K562 (cell line): ENCODE measurements at regions not wholly inside any gene's neighbourhood (a gene's known extent, or its start where the extent isn't known, plus 50 kb on each side); places are given as distances from the start of the nearest gene placed in this dataset.

Experiments
- ATAC-seq: fragments of 200-7000 bp; cut with Tn5 transposase; 3 replicates; pipeline ENCODE4 v1.9.1; 2020; ENCODE audit warnings: moderate library complexity
- BruUV-seq: library from RNA; stranded (reverse); fragments of 400-500 nt; replicated peaks from 2 replicates; lab custom pipeline; 2021; lab: Mats Ljungman, UMichigan
- CTCF ChIA-PET: fragments of 300-600 bp; formaldehyde crosslinking; extraction: SDS; loops from one replicate; lab custom pipeline; 2021; ENCODE audit warnings: low intra/inter-chr PET ratio; lab: Yijun Ruan, JAX
- POLR2A ChIA-PET: fragments of 300-600, 350-650 bp; sonication (Branson Sonifier 250); formaldehyde crosslinking; extraction: SDS; loops from one replicate; lab custom pipeline; 2021; ENCODE audit warnings: antibody characterized with exemption, inconsistent platforms; lab: Yijun Ruan, JAX
- DNase-seq, 4 experiments: peaks; one replicate each; pipeline versions ENCODE4 v3.0.0 to v3.0.0-alpha.2; 2011 to 2018; ENCODE audit warnings: low spot score in 3 of 4, mixed read lengths in 3 of 4; ENCODE audit errors: extremely low read depth in 1 of 4
- FAIRE-seq: peaks from 2 replicates; lab custom pipeline; 2011; peaks lifted over from hg19 to GRCh38; lab: Jason Lieb, UNC
- H2AFZ ChIP-seq: 2 replicates; pipeline ENCODE4 v1.6.0; 2011; ENCODE audit warnings: low read depth, low read length, control low read depth, inconsistent platforms
- H3K27ac ChIP-seq: fragments of 200-600 bp; 3 replicates; pipeline ENCODE4 v1.8.0; 2011; ENCODE audit warnings: low read depth, mild to moderate bottlenecking, control low read depth, inconsistent platforms, low read length, moderate library complexity, mixed read lengths; ENCODE audit errors: extremely low read depth
- H3K27me3 ChIP-seq, 2 experiments: fragments of 300-600 bp in 1 of 2; 2 replicates in 1 of 2; 3 replicates in 1 of 2; pipeline versions ENCODE4 v1.6.0 to v1.8.0; 2011; ENCODE audit warnings: inconsistent platforms in 2 of 2, low read length in 2 of 2, mild to moderate bottlenecking in 1 of 2, mixed read lengths in 1 of 2, moderate library complexity in 1 of 2; ENCODE audit not compliant: control insufficient read depth in 2 of 2, insufficient read depth in 2 of 2
- H3K36me3 ChIP-seq: fragments of 300-600 bp; 3 replicates; pipeline ENCODE4 v1.8.0; 2011; ENCODE audit warnings: mild to moderate bottlenecking, low read length, inconsistent platforms; ENCODE audit not compliant: control insufficient read depth, insufficient read depth
- H3K4me1 ChIP-seq, 2 experiments: fragments of 200-600 bp in 1 of 2; replicated peaks in 1 of 2; 2 replicates in 1 of 2; 3 replicates in 1 of 2; pipeline versions ENCODE4 v1.5.1 to v1.8.0; 2011; ENCODE audit warnings: inconsistent platforms in 2 of 2, low read length in 2 of 2, mild to moderate bottlenecking in 1 of 2, mixed read lengths in 1 of 2, moderate library complexity in 1 of 2; ENCODE audit not compliant: control insufficient read depth in 2 of 2, insufficient read depth in 2 of 2
- H3K4me2 ChIP-seq: 2 replicates; pipeline ENCODE4 v1.6.1; 2011; ENCODE audit warnings: low read length, control low read depth, inconsistent platforms, mixed read lengths; ENCODE audit not compliant: insufficient read depth
- H3K4me3 ChIP-seq: fragments of 200-600 bp; sonication (generic), shearing (Covaris generic); 2 replicates; pipeline ENCODE4 v1.5.1; 2016; ENCODE audit warnings: control low read depth, inconsistent platforms
- H3K79me2 ChIP-seq: fragments of 200-600 bp; 3 replicates; pipeline ENCODE4 v1.8.0; 2011; ENCODE audit warnings: low read length, inconsistent platforms; ENCODE audit not compliant: control insufficient read depth, insufficient read depth
- H3K9ac ChIP-seq, 2 experiments: 2 replicates each; pipeline versions ENCODE4 v1.6.0 to v1.6.1; 2011; ENCODE audit warnings: low read depth in 2 of 2, low read length in 2 of 2, control low read depth in 1 of 2, inconsistent platforms in 1 of 2, mild to moderate bottlenecking in 1 of 2, mixed read lengths in 1 of 2; ENCODE audit not compliant: insufficient read depth in 1 of 2
- H3K9me1 ChIP-seq: one replicate; pipeline ENCODE4 v1.6.0; 2011; ENCODE audit warnings: inconsistent platforms, mild to moderate bottlenecking, low read length, moderate library complexity; ENCODE audit not compliant: control insufficient read depth, insufficient read depth
- H3K9me3 ChIP-seq: replicated peaks from 2 replicates; pipeline ENCODE4 v1.5.1; 2011; ENCODE audit warnings: low read depth, low read length, inconsistent platforms; ENCODE audit not compliant: control insufficient read depth, insufficient read depth
- H4K20me1 ChIP-seq: replicated peaks from 2 replicates; pipeline ENCODE4 v1.6.1; 2011; ENCODE audit warnings: low read length, inconsistent platforms, mixed read lengths; ENCODE audit not compliant: control insufficient read depth, insufficient read depth
- BCL6 ChIP-seq: fragments of 250-450 bp; sonication (Bioruptor Pico); IDR thresholded peaks from 2 replicates; pipeline ENCODE4 v1.4.0; 2020
- ELF2 ChIP-seq: fragments of 250-450 bp; sonication (Bioruptor Pico); IDR thresholded peaks from 2 replicates; pipeline ENCODE4 v1.5.0; 2021; ENCODE audit warnings: mild to moderate bottlenecking
- WGBS: fragments of 100-300 bp; shearing (Covaris generic); methylation state at CpG from one replicate; pipeline ENCODE4 v1.1.6; 2016; ENCODE audit warnings: low coverage, mixed read lengths; ENCODE audit not compliant: insufficient coverage; ENCODE audit errors: missing lambda C conversion rate; 5-methylcytosine and 5-hydroxymethylcytosine counted together
- in situ Hi-C: fragments of 300-500 bp; cut with MboI; formaldehyde crosslinking; loops from 4 replicates; pipeline ENCODE4 v1.15.0; 2018; ENCODE audit warnings: inconsistent platforms, mixed read lengths
- intact Hi-C: fragments of 100-400 bp; cut with micrococcal nuclease; formaldehyde crosslinking; loops from 2 replicates; pipeline ENCODE4 v1.14.2; 2022
- TF ChIP-seq, protein P1 (sequence below): fragments of 450-650 bp; IDR thresholded peaks from 2 replicates; pipeline ENCODE4 v1.6.1; 2017; ENCODE audit warnings: antibody characterized with exemption, mild to moderate bottlenecking

DNA sequence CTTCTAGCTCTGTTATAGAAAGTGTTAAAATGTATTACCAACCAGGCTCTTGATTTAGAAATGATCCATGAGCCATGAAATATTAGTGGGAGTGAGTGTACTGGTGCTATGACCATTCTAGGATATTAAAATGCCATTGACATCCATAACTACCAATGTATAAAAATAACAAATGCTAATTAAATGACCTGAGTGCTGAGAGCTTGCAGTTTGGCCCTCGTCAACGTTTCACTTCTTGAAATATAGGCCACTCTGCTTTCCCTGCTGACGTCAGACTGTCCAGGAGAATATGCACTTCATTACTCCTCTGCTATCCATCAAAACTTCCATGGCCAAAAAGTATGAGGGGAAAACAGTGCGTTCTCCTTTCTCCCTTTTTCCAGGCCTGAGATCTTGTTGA is 563.1 kb downstream of the METTL15 start:
- no peak overlapping the region for H2AFZ ChIP-seq
- no peaks in the 10 kb centered on the region for H3K36me3 ChIP-seq
- in situ Hi-C loops (no loop called here), intact Hi-C loops (no loop called here)
- no peaks in the 10 kb centered on the region for H3K4me1 ChIP-seq
- H3K9ac ChIP-seq: no peak overlapping the region
- no TSS peak for BruUV-seq
- no peaks in the 10 kb centered on the region for H3K27me3 ChIP-seq
- H3K9me1 ChIP-seq: no peaks in the 10 kb centered on the region
- no peaks in the 10 kb centered on the region for H3K9me3 ChIP-seq
- FAIRE-seq (no peak), ATAC-seq (no peak), DNase-seq (no peak)
- ChIA-PET CTCF (no interaction called here), POLR2A (no interaction called here)
- no peaks in the 10 kb centered on the region for H4K20me1 ChIP-seq
- WGBS: 2% methylated on average over 4 of the region's 4 CpGs
- no peak overlapping the region for H3K4me2 ChIP-seq
- no peaks in the 10 kb centered on the region for H3K79me2 ChIP-seq
- TF ChIP-seq, protein P1, sequence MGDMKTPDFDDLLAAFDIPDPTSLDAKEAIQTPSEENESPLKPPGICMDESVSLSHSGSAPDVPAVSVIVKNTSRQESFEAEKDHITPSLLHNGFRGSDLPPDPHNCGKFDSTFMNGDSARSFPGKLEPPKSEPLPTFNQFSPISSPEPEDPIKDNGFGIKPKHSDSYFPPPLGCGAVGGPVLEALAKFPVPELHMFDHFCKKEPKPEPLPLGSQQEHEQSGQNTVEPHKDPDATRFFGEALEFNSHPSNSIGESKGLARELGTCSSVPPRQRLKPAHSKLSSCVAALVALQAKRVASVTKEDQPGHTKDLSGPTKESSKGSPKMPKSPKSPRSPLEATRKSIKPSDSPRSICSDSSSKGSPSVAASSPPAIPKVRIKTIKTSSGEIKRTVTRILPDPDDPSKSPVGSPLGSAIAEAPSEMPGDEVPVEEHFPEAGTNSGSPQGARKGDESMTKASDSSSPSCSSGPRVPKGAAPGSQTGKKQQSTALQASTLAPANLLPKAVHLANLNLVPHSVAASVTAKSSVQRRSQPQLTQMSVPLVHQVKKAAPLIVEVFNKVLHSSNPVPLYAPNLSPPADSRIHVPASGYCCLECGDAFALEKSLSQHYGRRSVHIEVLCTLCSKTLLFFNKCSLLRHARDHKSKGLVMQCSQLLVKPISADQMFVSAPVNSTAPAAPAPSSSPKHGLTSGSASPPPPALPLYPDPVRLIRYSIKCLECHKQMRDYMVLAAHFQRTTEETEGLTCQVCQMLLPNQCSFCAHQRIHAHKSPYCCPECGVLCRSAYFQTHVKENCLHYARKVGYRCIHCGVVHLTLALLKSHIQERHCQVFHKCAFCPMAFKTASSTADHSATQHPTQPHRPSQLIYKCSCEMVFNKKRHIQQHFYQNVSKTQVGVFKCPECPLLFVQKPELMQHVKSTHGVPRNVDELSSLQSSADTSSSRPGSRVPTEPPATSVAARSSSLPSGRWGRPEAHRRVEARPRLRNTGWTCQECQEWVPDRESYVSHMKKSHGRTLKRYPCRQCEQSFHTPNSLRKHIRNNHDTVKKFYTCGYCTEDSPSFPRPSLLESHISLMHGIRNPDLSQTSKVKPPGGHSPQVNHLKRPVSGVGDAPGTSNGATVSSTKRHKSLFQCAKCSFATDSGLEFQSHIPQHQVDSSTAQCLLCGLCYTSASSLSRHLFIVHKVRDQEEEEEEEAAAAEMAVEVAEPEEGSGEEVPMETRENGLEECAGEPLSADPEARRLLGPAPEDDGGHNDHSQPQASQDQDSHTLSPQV: no peak
- no peak for TF ChIP-seq ELF2 (CRISPR knock-in tag)
- TF ChIP-seq BCL6: no peak
- H3K4me3 ChIP-seq: no peak overlapping the region
- no peak overlapping the region for H3K27ac ChIP-seq
